Transverse colon (tissue), 4 donors: ENCODE measurements at regions not wholly inside any gene's neighbourhood (a gene's known extent, or its start where the extent isn't known, plus 50 kb on each side); places are given as distances from the start of the nearest gene placed in this dataset.

Experiments used
- DNase-seq: peaks from one replicate; pipeline ENCODE4 v3.0.0-alpha.2; 2019
- H3K27ac ChIP-seq, 4 donors: fragments of 200-600 bp; sonication (generic); 2 replicates each; pipeline ENCODE4 v1.5.1; 2016 to 2018; ENCODE audit warnings: inconsistent platforms in 4 of 4
- H3K27me3 ChIP-seq: fragments of 200-600 bp; sonication (generic); 2 replicates; pipeline ENCODE4 v1.5.1; 2017; ENCODE audit warnings: inconsistent platforms
- H3K36me3 ChIP-seq, 4 donors: fragments of 200-600 bp; sonication (generic); 2 replicates each; pipeline ENCODE4 v1.5.1; 2017 to 2019; ENCODE audit warnings: inconsistent platforms in 4 of 4
- H3K4me1 ChIP-seq, 4 donors: fragments of 200-600 bp; sonication (generic); 2 replicates each; pipeline ENCODE4 v1.5.1; 2017 to 2020; ENCODE audit warnings: inconsistent platforms in 4 of 4
- H3K4me3 ChIP-seq, 4 donors: fragments of 200-600 bp; sonication (generic); 1 replicate in 1 of 4; 2 replicates in 3 of 4; pipeline versions ENCODE4 v1.5.1 to v1.6.1; 2017 to 2019; ENCODE audit warnings: inconsistent platforms in 4 of 4
- H3K9me3 ChIP-seq, 2 donors: fragments of 200-600 bp; sonication (generic); 2 replicates each; pipeline ENCODE4 v1.5.1; 2017 to 2019; ENCODE audit warnings: inconsistent platforms in 2 of 2
- CTCF ChIP-seq, 5 experiments: fragments of 200-600 bp in 3 of 5; fragments of 450-650 bp in 2 of 5; sonication (generic) in 3 of 5; IDR thresholded peaks; 1 replicate in 2 of 5; 2 replicates in 3 of 5; pipeline ENCODE4 v1.5.1; 2016 to 2017; ENCODE audit warnings: antibody characterized with exemption in 5 of 5, inconsistent platforms in 3 of 5, mild to moderate bottlenecking in 2 of 5, moderate library complexity in 1 of 5
- EP300 ChIP-seq: sonication (generic); formaldehyde crosslinking; IDR thresholded peaks from one replicate; pipeline ENCODE4 v1.6.1; 2017; ENCODE audit warnings: antibody characterized with exemption, low read depth
- POLR2A ChIP-seq: fragments of 450-650 bp; IDR thresholded peaks from one replicate; pipeline ENCODE4 v1.6.1; 2016; ENCODE audit warnings: antibody characterized with exemption, mild to moderate bottlenecking, moderate library complexity
- POLR2AphosphoS5 ChIP-seq, 3 donors: sonication (generic); formaldehyde crosslinking; IDR thresholded peaks; one replicate each; pipeline ENCODE4 v1.6.1; 2016; ENCODE audit warnings: antibody characterized with exemption in 3 of 3
- WGBS, 2 donors: methylation state at CpG; one replicate each; pipeline ENCODE4 v1.1.5; 2018; ENCODE audit warnings: low coverage in 1 of 2; 5-methylcytosine and 5-hydroxymethylcytosine counted together
- in situ Hi-C, 4 donors: fragments of 200-750 bp; cut with MboI; loops; one replicate each; pipeline versions ENCODE4 v1.15.0 to v1.15.1; 2017; ENCODE audit warnings: low sequenced_read_pairs in 3 of 4, low pct_ligation_motif_present in 1 of 4, low pct_unique_long_range_greater_than_20kb in 1 of 4
- intact Hi-C: fragments of 100-400 bp; cut with DNase I; formaldehyde crosslinking; loops from one replicate; pipeline ENCODE4 v1.15.1; 2023; ENCODE audit warnings: low total_unique reads

- H3K9me3 ChIP-seq = no peaks in the 10 kb centered on the region
Measured at GRCh38 chr10:100670368-100670767, 75.0 kb upstream of the PAX2 start.

DNA sequence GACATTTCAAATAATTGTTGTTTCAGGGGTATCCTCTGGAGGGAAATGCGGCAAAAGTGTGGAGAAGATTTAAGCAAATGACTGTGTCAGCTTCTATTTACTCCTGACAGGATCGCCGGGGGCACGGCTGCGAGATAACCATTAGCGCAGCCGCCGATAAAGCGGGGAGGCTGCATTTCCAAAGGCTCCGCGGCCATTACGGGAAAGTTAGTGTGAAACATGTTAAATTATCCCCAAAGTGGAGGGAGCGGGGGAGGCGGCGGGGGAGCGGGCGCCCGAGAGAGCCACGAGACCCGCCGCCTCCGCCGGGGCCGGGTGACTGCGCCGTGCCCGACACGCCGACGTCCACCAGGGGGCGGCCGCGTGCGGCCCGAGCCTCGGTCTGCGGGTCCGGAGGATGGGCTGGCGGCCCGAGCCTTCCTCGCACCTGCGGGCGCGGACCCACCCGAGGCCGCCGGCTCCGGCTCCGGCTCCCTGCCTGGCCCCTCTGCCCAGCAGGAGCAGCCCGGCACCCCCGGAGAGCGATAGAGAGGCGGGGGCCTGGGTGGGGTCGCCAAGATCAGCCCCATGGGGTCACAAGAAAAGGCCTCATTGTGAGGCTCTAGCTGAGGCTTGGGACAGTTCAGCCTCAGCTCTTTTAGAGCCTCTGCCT, 74.4 kb upstream of the PAX2 start:
- DNase-seq = peak; percentile 27
- intact Hi-C loops (no loop called here), in situ Hi-C loops (no loop called here)
- TF ChIP-seq EP300 (no peak), CTCF (IDR thresholded peaks at IDR 0.05) (peak in 4 of 5 experiments; percentile 39 to 80 (median 63))
- no peak overlapping the region for H3K27ac ChIP-seq
- peak overlapping the region in 1 of 4 donors; percentile 22 for H3K4me3 ChIP-seq
- no peaks in the 10 kb centered on the region for H3K9me3 ChIP-seq
- peaks cover 95% of the 10 kb centered on the region for H3K27me3 ChIP-seq
- WGBS, 2 donors = 2 to 14% methylated on average over 9 to 24 of the region's 54 CpGs
- H3K4me1 ChIP-seq = peaks cover 0 to 4% (median 1%) of the 10 kb centered on the region in 4 donors
- H3K36me3 ChIP-seq = no peaks in the 10 kb centered on the region

More at GRCh38 chr10:100670368-100670767, 75.0 kb upstream of the PAX2 start:
- intact Hi-C loops = no loop called here
- WGBS, 2 donors = 34 to 39% methylated on average over 6 of the region's 6 CpGs
- in situ Hi-C loops = no loop called here
- Histone ChIP-seq H3K27me3 (peaks cover 94% of the 10 kb centered on the region), H3K4me3 (no peak overlapping the region), H3K36me3 (no peaks in the 10 kb centered on the region), H3K27ac (no peak overlapping the region), H3K4me1 (peaks cover 0 to 4% (median 1%) of the 10 kb centered on the region in 4 donors)
- no peak for DNase-seq
- TF ChIP-seq POLR2AphosphoS5 (IDR thresholded peaks at IDR 0.05) = no peak
- no peak for TF ChIP-seq CTCF (IDR thresholded peaks at IDR 0.05)
- no peak for TF ChIP-seq POLR2A
- TF ChIP-seq EP300 = no peak

- Histone ChIP-seq H3K27ac (no peak overlapping the region), H3K36me3 (no peaks in the 10 kb centered on the region), H3K4me1 (peaks cover 0 to 4% (median 1%) of the 10 kb centered on the region in 4 donors), H3K9me3 (no peaks in the 10 kb centered on the region), H3K4me3 (no peak overlapping the region), H3K27me3 (peaks cover 88% of the 10 kb centered on the region)
- 89% methylated on average over 3 of the region's 3 CpGs; no CpG with 5 or more reads in 1 of the 2 donors for WGBS, 2 donors
- TF ChIP-seq POLR2A (no peak), POLR2AphosphoS5 (IDR thresholded peaks at IDR 0.05) (no peak), CTCF (IDR thresholded peaks at IDR 0.05) (no peak), EP300 (no peak)
- intact Hi-C loops = no loop called here
- in situ Hi-C loops = no loop called here
- no peak for DNase-seq
Measured at GRCh38 chr10:100672199-100672598, 73.2 kb upstream of the PAX2 start.

GRCh38 chr10:100677290-100677945, 68.0 kb upstream of the PAX2 start:
- Histone ChIP-seq H3K27me3 (peaks cover 90% of the 10 kb centered on the region), H3K9me3 (no peaks in the 10 kb centered on the region), H3K4me3 (no peak overlapping the region), H3K36me3 (no peaks in the 10 kb centered on the region), H3K4me1 (peaks cover 0 to 5% (median 1%) of the 10 kb centered on the region in 4 donors), H3K27ac (no peak overlapping the region)
- 50 to 68% methylated on average over 2 to 6 of the region's 6 CpGs for WGBS, 2 donors
- intact Hi-C loops = no loop called here
- DNase-seq = no peak
- no peak for TF ChIP-seq EP300
- no peak for TF ChIP-seq CTCF (IDR thresholded peaks at IDR 0.05)
- in situ Hi-C loops = no loop called here
